ENCODE measurements at regions not wholly inside any gene's neighbourhood (a gene's known extent, or its start where the extent isn't known, plus 50 kb on each side); places are given as distances from the start of the nearest gene placed in this dataset.
A peak's percentile ranks its signal among the peaks of the same experiment; 100 is the strongest.

GRCh38 chr4:156656896-156657295 lies 314.7 kb downstream of the PDGFC start:
- no peak for DNase-seq (ENCODE audit: insufficient read length, low spot score)
- no peak for FAIRE-seq

GRCh38 chr4:156654410-156654809 lies 317.2 kb downstream of the PDGFC start:
- FAIRE-seq (no peak), DNase-seq (ENCODE audit: insufficient read length, low spot score) (no peak)

- DNase-seq (ENCODE audit: insufficient read length, low spot score) (no peak), FAIRE-seq (no peak)
These were observed 327.8 kb downstream of the PDGFC start for GRCh38 chr4:156643826-156644225.

GRCh38 chr4:156642161-156642560 lies 329.4 kb downstream of the PDGFC start:
- DNase-seq (ENCODE audit: insufficient read length, low spot score): peak; percentile 26
- FAIRE-seq: no peak

DNA sequence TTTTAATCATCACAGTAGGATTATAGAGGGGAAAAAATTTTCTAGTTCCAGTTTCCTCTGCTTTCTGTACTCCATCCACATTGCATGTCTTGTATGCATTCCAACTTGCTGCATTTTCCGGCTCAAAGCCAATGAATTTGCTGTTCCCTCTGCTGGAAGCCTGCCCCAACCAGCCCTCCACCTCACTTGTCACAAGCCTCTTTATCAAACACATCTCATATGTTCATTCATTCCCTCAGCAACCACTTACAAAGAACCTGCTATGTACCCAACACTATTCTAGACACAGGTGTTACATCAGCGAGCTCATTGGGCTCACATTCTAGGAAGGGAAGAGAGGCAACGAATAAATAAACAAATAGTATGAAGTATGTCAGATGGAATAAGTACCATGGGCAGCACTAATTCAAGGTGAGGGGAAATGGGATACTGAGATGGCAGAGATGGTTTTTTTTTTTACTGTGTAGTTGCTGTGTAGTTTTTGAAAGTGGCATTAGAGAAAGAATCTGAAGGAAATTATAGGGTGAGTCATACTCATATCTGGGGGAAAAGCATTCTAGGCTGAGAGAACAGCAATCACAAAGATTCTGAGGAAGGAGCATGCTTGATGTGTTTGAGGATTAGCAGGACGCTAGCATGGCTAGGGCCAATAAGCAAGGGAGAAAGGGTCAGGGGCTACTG lies 332.5 kb downstream of the PDGFC start:
- DNase-seq (ENCODE audit: insufficient read length, low spot score): peak; percentile 5
- FAIRE-seq: no peak

DNA sequence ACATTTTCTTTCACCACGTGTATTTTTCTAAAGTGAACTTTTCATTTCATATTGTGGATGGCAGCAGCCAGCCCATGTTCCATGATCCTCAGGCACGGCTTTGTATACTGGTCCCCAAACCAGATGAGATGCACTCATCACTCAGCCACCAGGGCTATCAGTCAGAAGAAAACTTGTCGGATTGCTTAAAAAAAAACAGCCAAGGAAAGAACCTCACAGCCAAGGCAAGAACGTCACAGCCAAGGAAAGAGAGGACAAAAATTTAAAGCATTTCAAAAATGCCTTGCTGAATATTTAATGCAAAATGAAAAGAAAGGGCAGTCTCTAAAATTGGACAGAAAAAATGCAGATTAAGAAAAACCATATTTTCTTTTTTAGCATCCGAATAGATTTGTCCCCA lies 333.3 kb downstream of the PDGFC start:
- FAIRE-seq (no peak), DNase-seq (ENCODE audit: insufficient read length, low spot score) (peak; percentile 6)

DNA sequence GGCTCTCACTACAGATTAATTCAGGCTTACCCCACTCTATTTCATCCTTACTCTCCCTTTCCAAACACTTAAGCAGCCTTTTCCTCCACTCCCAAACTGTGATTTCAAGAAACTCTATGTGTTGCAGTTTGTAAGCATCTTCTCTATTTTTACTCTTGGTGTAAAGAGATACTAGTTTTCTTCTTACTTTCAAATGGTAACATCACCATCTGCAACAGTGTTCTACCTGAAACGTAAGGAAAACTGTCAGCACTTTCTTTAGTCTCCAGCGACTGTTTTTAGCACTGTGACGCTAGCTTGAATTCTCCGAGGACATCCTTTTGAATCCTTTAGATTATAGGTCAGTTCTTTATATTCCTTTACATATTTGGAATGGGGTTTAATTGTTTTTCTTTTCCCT lies 335.2 kb downstream of the PDGFC start:
- DNase-seq (ENCODE audit: insufficient read length, low spot score): no peak
- no peak for FAIRE-seq

DNA sequence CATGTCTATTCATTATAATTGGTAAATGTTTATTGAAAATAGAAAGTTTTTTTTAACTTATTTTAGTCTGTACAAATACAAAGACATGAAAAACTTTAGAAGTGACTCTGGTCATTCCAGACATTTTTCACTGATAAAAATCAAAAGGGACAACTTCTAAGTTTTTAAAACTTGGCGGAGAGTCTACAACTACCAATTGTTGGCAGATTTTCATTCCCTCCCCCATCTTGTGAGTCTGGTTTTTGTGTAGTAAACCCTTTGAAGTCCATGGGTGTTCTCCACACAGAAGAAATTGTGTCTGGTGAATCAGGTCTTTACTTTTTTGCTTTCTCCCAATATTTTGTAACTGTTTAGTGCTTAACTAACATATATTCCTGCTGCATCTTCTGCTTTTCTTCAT lies 336.5 kb downstream of the PDGFC start:
- FAIRE-seq (no peak), DNase-seq (ENCODE audit: insufficient read length, low spot score) (no peak)

DNA sequence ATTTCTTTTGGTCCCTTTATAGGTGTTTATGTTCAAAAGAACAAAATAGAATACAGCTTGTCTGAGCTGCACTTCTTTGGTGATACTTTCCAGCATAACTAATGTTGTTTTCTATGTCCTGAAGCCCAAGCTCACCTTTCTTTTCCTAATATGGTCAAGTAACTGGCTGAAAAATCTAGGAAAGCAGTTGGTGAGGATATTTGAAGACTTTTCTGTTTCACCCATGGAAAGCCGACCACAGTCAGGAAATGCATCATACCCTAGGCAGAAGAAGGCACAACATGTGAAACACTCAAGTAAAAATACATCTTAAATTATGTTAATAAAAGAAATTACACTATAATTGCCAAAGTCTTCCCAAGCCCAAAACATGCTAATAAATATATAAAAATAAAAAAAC lies 337.0 kb downstream of the PDGFC start:
- DNase-seq (ENCODE audit: insufficient read length, low spot score) (no peak), FAIRE-seq (no peak)

- DNase-seq (ENCODE audit: insufficient read length, low spot score) (no peak), FAIRE-seq (no peak)
These were observed 337.8 kb downstream of the PDGFC start for GRCh38 chr4:156633847-156634246.

DNA sequence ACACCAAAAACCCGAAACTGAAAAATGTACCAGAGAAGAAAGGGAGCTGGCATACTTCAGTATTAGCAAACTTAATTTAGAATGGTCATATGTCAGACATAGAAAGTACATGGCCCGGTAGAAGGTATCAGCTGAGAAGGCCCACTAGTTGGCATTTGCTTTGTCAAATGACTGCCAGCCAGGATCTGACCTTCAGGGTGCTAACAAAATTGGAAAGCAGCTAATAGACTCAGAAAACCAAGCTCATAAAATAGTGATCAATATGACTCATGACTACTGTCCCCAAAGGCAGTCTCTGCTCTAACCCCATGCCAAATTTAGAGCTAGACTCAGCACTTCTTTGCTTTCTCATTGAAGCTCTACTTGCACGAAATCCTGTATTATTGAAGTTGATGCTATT lies 342.7 kb downstream of the PDGFC start:
- no peak for DNase-seq (ENCODE audit: insufficient read length, low spot score)
- FAIRE-seq: no peak

- FAIRE-seq: no peak
- DNase-seq (ENCODE audit: insufficient read length, low spot score): no peak
These were observed 348.2 kb downstream of the PDGFC start for GRCh38 chr4:156623376-156623775.

GRCh38 chr4:156620786-156621185 lies 350.8 kb downstream of the PDGFC start:
- no peak for FAIRE-seq
- no peak for DNase-seq (ENCODE audit: insufficient read length, low spot score)

DNA sequence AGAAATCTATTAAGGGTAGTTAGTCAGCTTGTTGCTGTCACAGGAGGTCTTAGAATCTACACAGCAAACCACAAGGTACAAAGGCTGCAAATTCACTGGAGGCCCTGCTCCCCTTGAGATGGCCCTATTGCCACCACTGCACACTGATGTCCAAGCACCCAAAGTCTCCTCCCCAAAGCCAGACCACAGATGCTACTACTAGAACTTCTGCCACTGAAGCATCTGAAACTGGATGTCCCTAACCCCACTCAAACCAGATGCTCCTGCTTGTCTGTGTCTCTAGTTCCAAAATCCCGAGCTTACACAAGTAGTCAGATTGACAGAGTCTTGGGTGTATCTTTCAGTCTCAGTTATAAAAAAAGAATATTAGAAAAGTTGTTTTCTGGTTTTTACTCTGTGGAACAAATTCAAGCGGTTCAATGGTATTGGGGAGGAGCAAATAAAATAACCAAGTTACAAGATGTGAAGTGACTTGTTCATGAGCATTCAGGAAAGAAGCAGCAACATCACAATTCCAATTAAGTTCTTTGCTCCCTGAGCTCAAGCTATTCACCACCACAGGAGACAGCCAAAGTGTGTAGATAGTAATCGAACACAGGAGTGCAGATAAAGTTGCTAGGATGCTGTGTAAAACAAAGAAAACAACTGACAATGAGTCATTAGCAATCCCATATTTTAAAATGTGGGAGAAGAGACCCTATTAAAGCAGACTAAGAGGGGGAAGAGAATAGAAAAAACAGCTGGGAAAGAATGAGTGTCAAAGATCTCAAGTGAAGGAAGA lies 352.3 kb downstream of the PDGFC start:
- no peak for FAIRE-seq
- DNase-seq (ENCODE audit: insufficient read length, low spot score): no peak

DNA sequence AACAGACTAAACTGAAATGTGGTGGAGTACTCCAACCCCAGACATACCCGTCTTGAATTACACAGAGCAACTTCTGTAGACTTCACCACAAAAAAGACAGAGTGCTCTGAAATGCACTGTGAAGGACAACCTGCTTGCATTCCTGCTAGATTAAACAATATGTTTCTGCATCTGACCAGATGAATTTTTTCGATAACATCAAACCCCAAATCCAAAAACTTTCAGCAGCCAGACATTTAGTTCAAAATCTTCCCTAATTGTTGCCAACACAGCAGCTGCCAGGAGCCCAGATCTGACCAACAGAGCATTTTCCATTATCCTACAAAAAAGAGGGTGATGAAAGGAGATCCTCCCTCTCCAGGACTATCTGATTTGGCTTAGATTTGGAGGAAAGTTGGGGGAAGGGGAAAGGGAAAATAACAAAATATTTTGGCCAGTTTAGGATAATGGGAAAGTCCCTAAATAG lies 356.5 kb downstream of the PDGFC start:
- DNase-seq (ENCODE audit: insufficient read length, low spot score) (peak; percentile 49), FAIRE-seq (peak; percentile 83)

GRCh38 chr4:156614536-156614935 lies 357.1 kb downstream of the PDGFC start:
- FAIRE-seq: no peak
- no peak for DNase-seq (ENCODE audit: insufficient read length, low spot score)

DNA sequence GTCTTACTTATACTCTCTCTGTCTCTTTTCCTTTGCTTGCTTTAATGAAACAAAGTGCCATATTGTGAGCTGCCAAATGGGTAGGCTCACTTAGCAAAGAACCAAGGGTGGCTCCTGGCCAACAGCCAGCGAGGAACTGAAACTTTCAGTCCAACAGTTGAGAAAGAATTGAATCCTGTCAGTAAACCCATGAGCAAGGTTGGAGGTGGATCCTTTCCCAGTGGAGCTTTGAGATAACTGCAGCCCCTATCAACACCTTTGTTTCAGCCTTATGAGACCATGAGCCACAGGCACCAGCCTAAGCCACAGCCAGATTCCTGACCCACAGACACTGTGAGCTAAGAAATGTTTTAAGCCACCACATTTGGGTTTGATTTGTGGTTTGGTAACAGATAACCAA lies 362.2 kb downstream of the PDGFC start:
- no peak for DNase-seq (ENCODE audit: insufficient read length, low spot score)
- no peak for FAIRE-seq

DNA sequence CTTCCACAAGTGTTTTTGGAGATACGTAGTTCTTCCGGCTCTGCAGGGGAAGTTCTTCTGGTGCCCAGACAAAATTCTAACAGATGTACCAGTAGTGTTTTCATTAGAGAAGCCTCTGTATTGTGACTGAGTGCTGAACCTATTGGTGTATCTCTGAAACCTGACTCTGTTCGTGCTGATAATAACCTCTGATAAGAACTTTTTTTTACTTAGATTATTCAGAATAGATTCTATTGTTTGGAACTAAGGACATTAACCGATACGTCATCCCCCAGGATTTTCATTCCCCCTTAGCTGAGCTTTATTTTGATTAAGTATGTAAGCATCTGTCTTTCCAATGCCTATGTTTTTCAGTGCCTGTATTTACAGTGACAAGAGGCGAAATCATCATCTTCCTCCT lies 362.9 kb downstream of the PDGFC start:
- DNase-seq (ENCODE audit: insufficient read length, low spot score): no peak

DNA sequence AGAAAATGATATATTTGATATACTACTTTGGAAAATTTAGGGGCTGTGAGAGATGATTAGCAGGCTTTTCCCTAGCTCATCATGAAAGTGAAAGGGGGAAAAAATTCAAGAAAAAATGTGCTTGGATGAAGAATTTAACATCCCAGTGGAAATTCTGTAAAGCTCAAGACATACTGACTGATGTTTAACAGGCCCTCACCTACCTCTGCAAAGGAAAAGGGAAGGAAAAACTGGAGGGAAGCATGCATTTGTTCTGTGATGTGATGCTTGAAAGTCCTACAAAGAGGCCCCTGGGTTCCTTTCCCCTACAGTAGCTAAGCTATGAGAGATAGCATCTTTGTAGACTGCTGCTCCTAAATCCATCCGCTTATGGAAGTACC lies 364.1 kb downstream of the PDGFC start:
- FAIRE-seq: no peak
- no peak for DNase-seq (ENCODE audit: insufficient read length, low spot score)

More for the DNA sequence above, 362.9 kb downstream of the PDGFC start:
- no peak for FAIRE-seq

GRCh38 chr4:156606554-156607477 lies 364.8 kb downstream of the PDGFC start:
- FAIRE-seq (no peak), DNase-seq (ENCODE audit: insufficient read length, low spot score) (no peak)

DNA sequence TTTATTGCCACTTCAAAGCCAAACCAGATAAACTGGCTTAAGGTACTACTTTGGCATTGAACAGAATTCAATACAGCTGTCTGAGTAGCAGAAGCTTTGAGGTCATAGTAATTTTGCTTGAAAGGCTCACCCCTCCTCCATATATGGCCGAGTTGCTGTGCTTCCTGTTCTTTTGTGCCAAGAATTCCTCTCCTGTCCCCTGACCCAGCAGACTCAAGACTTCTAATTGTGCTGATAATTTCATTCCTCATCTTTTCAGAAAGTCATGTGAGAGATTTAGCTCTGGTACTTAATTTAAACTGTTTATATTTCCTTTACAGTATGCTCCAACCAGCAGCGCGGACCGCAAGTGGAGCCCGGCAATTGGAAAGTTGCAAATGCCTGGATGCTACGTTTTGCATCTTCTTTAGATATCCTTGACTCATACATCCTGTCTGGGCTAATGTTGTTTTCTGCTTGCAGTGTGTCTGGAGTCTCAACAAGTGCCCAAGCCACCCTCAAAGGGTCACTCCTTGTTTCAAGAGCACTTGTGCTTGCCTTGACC lies 373.4 kb downstream of the PDGFC start:
- FAIRE-seq: no peak
- no peak for DNase-seq (ENCODE audit: insufficient read length, low spot score)

Data from HTR-8/SVneo (cell line).